Endothelial cell of umbilical vein (primary cell): ENCODE measurements at regions not wholly inside any gene's neighbourhood (a gene's known extent, or its start where the extent isn't known, plus 50 kb on each side); places are given as distances from the start of the nearest gene placed in this dataset.

Experiments used
- BruUV-seq: library from RNA; stranded (reverse); fragments of 400-500 nt; replicated peaks from 2 replicates; lab custom pipeline; 2021; lab: Mats Ljungman, UMichigan
- CTCF ChIA-PET: fragments of 300-600, 350-600 bp; sonication (Branson Sonifier 250); formaldehyde crosslinking; loops from one replicate; lab custom pipeline; 2021; ENCODE audit warnings: antibody characterized with exemption, inconsistent platforms; lab: Charles Lee
- POLR2A ChIA-PET: fragments of 300-600, 350-600 bp; sonication (Branson Sonifier 250); formaldehyde crosslinking; loops from one replicate; lab custom pipeline; 2021; ENCODE audit warnings: antibody characterized with exemption, inconsistent platforms; lab: Charles Lee
- DNase-seq: peaks from one replicate; pipeline ENCODE4 v3.0.0-alpha.2; 2011; ENCODE audit warnings: low read depth, low spot score
- FAIRE-seq: peaks from 2 replicates; lab custom pipeline; 2011; peaks lifted over from hg19 to GRCh38; lab: Jason Lieb, UNC
- H2AFZ ChIP-seq: 2 replicates; pipeline ENCODE4 v1.6.0; 2012; ENCODE audit warnings: low read depth, low read length, control low read depth, inconsistent platforms
- H3K27ac ChIP-seq: 2 replicates; pipeline ENCODE4 v1.5.1; 2011; ENCODE audit warnings: low read depth, mild to moderate bottlenecking, control low read depth, low read length, moderate library complexity; ENCODE audit not compliant: insufficient read depth
- H3K27me3 ChIP-seq, 2 experiments: 2 replicates each; pipeline versions ENCODE4 v1.6.0 to v1.6.1; 2011; ENCODE audit warnings: low read length in 2 of 2, mixed read lengths in 1 of 2; ENCODE audit not compliant: control insufficient read depth in 2 of 2, insufficient read depth in 2 of 2
- H3K36me3 ChIP-seq, 2 experiments: 2 replicates in 1 of 2; 3 replicates in 1 of 2; pipeline ENCODE4 v1.5.1; 2011; ENCODE audit warnings: low read length in 2 of 2, mild to moderate bottlenecking in 1 of 2, moderate library complexity in 1 of 2; ENCODE audit not compliant: control insufficient read depth in 2 of 2, insufficient read depth in 2 of 2; ENCODE audit errors: extremely low read depth in 1 of 2
- H3K4me1 ChIP-seq: 3 replicates; pipeline ENCODE4 v1.5.1; 2011; ENCODE audit warnings: mild to moderate bottlenecking, low read length; ENCODE audit not compliant: control insufficient read depth, insufficient read depth; ENCODE audit errors: extremely low read depth
- H3K4me2 ChIP-seq: 2 replicates; pipeline ENCODE4 v1.6.1; 2011; ENCODE audit warnings: low read length, control low read depth, mixed read lengths; ENCODE audit not compliant: insufficient read depth
- H3K4me3 ChIP-seq, 3 experiments: fragments of 200-600 bp in 1 of 3; sonication (generic), shearing (Covaris generic) in 1 of 3; replicated peaks in 1 of 3; 2 replicates each; pipeline ENCODE4 v1.5.1; 2011 to 2016; ENCODE audit warnings: control low read depth in 3 of 3, low read length in 3 of 3, mild to moderate bottlenecking in 2 of 3, inconsistent platforms in 1 of 3, low read depth in 1 of 3, moderate library complexity in 1 of 3; ENCODE audit not compliant: insufficient read depth in 1 of 3
- H3K79me2 ChIP-seq: 2 replicates; pipeline ENCODE4 v1.6.0; 2012; ENCODE audit warnings: low read length, inconsistent platforms; ENCODE audit not compliant: control insufficient read depth, insufficient read depth
- H3K9ac ChIP-seq: replicated peaks from 2 replicates; pipeline ENCODE3; 2011; ENCODE audit warnings: low read length, control low read depth; ENCODE audit not compliant: insufficient read depth; ENCODE audit errors: extremely low read depth
- H3K9me1 ChIP-seq: replicated peaks from 3 replicates; pipeline ENCODE4 v1.6.0; 2011; ENCODE audit warnings: mild to moderate bottlenecking, low read length; ENCODE audit not compliant: control insufficient read depth, insufficient read depth; ENCODE audit errors: extremely low read depth
- H3K9me3 ChIP-seq: replicated peaks from 2 replicates; pipeline ENCODE4 v1.5.1; 2012; ENCODE audit warnings: low read length, inconsistent platforms; ENCODE audit not compliant: control insufficient read depth, insufficient read depth
- H4K20me1 ChIP-seq: replicated peaks from 2 replicates; pipeline ENCODE3; 2011; ENCODE audit warnings: mild to moderate bottlenecking, low read length; ENCODE audit not compliant: control insufficient read depth, insufficient read depth; ENCODE audit errors: extremely low read depth
- CTCF ChIP-seq, 2 donors: IDR thresholded peaks; 1 replicate in 1 of 2; 2 replicates in 1 of 2; pipeline ENCODE4 v1.5.1; 2011; ENCODE audit warnings: low read length in 2 of 2, mild to moderate bottlenecking in 2 of 2, moderate library complexity in 2 of 2, control low read depth in 1 of 2, inconsistent platforms in 1 of 2, low read depth in 1 of 2; ENCODE audit not compliant: insufficient read depth in 1 of 2; ENCODE audit errors: extremely low read depth in 1 of 2
- EZH2 ChIP-seq: IDR thresholded peaks from 2 replicates; pipeline ENCODE4 v1.6.1; 2012; ENCODE audit warnings: borderline replicate concordance, low read depth, mild to moderate bottlenecking, moderate library complexity, low read length, inconsistent platforms; ENCODE audit not compliant: severe bottlenecking
- FOS ChIP-seq: IDR thresholded peaks from 2 replicates; pipeline ENCODE4 v1.6.1; 2011; ENCODE audit warnings: mild to moderate bottlenecking, low read length, moderate library complexity, borderline replicate concordance; ENCODE audit not compliant: insufficient read depth
- GATA2 ChIP-seq: IDR thresholded peaks from 2 replicates; pipeline ENCODE4 v1.7.0; 2011; ENCODE audit warnings: low read depth, mild to moderate bottlenecking, moderate library complexity, mixed read lengths, low read length; ENCODE audit not compliant: insufficient read length, insufficient read depth
- JUN ChIP-seq: IDR thresholded peaks from 2 replicates; pipeline ENCODE4 v1.6.1; 2011; ENCODE audit warnings: borderline replicate concordance, low read depth; ENCODE audit not compliant: insufficient read length, insufficient read depth
- MAX ChIP-seq: IDR thresholded peaks from 2 replicates; pipeline ENCODE4 v1.6.1; 2011; ENCODE audit not compliant: insufficient read depth, insufficient read length
- MYC ChIP-seq: IDR thresholded peaks from one replicate; pipeline ENCODE4 v1.6.1; 2011; ENCODE audit warnings: mild to moderate bottlenecking, low read depth, low read length
- POLR2A ChIP-seq: IDR thresholded peaks from 2 replicates; pipeline ENCODE4 v1.6.1; 2012; ENCODE audit warnings: low read depth, mild to moderate bottlenecking, control low read depth, low read length
- POLR2AphosphoS5 ChIP-seq: IDR thresholded peaks from 2 replicates; pipeline ENCODE4 v1.6.1; 2012; ENCODE audit warnings: low read depth, mild to moderate bottlenecking, control low read depth, low read length, moderate library complexity; ENCODE audit not compliant: insufficient read depth
- dilution Hi-C: fragments of 300-500 bp; cut with MboI; formaldehyde crosslinking; loops from one replicate; pipeline ENCODE4 v1.15.0; 2019; ENCODE audit warnings: low sequenced_read_pairs; ENCODE audit not compliant: extremely low pct_ligation_motif_present
- intact Hi-C: fragments of 100-400 bp; cut with micrococcal nuclease; formaldehyde crosslinking; loops from one replicate; pipeline ENCODE4 v1.10.0; 2022

- dilution Hi-C loops = no loop called here
- no peak overlapping the region for H3K4me3 ChIP-seq
- no peak overlapping the region for H3K4me2 ChIP-seq
- POLR2A ChIA-PET = no interaction called here
- no peak for FAIRE-seq
- DNase-seq = no peak
- TF ChIP-seq JUN (no peak), EZH2 (no peak), POLR2A (no peak), GATA2 (no peak), MAX (no peak), MYC (no peak), CTCF (IDR thresholded peaks at IDR 0.05; ENCODE audit: extremely low read depth in 1 of 2, insufficient read depth in 1 of 2, low read depth in 1 of 2, low read length in 2 of 2) (no peak), FOS (no peak), POLR2AphosphoS5 (no peak)
- H4K20me1 ChIP-seq = no peaks in the 10 kb centered on the region
- no peaks in the 10 kb centered on the region for H3K36me3 ChIP-seq
- no peak overlapping the region for H3K9ac ChIP-seq
- no peaks in the 10 kb centered on the region for H3K4me1 ChIP-seq
- no peaks in the 10 kb centered on the region for H3K79me2 ChIP-seq
- peaks cover 2% of the 10 kb centered on the region for H3K9me3 ChIP-seq
- no peaks in the 10 kb centered on the region for H3K9me1 ChIP-seq
- H3K27me3 ChIP-seq = no peaks in the 10 kb centered on the region
- intact Hi-C loops = no loop called here
- no TSS peak for BruUV-seq
- H2AFZ ChIP-seq = no peak overlapping the region
- H3K27ac ChIP-seq = no peak overlapping the region
- CTCF ChIA-PET = no interaction called here
Measured at GRCh38 chr3:189531271-189531670, 99.9 kb upstream of the TP63 start.
